Gastroesophageal sphincter (tissue), 3 donors: ENCODE measurements at regions not wholly inside any gene's neighbourhood (a gene's known extent, or its start where the extent isn't known, plus 50 kb on each side); places are given as distances from the start of the nearest gene placed in this dataset.

Experiments
- EP300 ChIP-seq: sonication (generic); formaldehyde crosslinking; IDR thresholded peaks from one replicate; pipeline ENCODE4 v1.6.1; 2017; ENCODE audit warnings: antibody characterized with exemption, mild to moderate bottlenecking
- POLR2A ChIP-seq, 2 donors: fragments of 450-650 bp; IDR thresholded peaks; one replicate each; pipeline ENCODE4 v1.6.1; 2017; ENCODE audit warnings: antibody characterized with exemption in 2 of 2, mild to moderate bottlenecking in 2 of 2, moderate library complexity in 1 of 2
- TF ChIP-seq, protein P1 (sequence below), 4 experiments: fragments of 200-600 bp in 2 of 4; fragments of 450-650 bp in 2 of 4; sonication (generic) in 1 of 4; IDR thresholded peaks; one replicate each; pipeline ENCODE4 v1.5.1; 2017 to 2019; ENCODE audit warnings: antibody characterized with exemption in 4 of 4, mild to moderate bottlenecking in 2 of 4, moderate library complexity in 2 of 4

DNA sequence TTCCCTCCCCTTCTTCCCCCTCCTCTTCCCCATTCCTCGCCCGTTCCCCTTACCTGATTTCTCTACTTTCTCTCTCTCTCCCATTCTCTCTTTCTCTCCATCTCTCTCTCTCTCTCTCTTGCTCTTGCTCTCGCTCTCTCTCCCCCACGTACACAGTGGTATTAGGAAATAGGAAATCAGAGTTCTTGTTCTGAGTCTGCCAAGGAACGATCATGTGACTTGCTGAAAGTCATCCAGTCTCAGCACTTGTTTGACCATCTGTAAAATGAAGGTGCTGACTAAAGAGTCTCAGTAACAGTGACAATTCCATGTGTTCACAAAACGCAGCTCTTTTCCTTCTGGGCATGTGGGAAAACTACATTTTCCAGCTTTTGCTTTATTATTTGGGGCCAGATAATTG, 445.0 kb upstream of the TGFBR2 start:
- TF ChIP-seq, protein P1, sequence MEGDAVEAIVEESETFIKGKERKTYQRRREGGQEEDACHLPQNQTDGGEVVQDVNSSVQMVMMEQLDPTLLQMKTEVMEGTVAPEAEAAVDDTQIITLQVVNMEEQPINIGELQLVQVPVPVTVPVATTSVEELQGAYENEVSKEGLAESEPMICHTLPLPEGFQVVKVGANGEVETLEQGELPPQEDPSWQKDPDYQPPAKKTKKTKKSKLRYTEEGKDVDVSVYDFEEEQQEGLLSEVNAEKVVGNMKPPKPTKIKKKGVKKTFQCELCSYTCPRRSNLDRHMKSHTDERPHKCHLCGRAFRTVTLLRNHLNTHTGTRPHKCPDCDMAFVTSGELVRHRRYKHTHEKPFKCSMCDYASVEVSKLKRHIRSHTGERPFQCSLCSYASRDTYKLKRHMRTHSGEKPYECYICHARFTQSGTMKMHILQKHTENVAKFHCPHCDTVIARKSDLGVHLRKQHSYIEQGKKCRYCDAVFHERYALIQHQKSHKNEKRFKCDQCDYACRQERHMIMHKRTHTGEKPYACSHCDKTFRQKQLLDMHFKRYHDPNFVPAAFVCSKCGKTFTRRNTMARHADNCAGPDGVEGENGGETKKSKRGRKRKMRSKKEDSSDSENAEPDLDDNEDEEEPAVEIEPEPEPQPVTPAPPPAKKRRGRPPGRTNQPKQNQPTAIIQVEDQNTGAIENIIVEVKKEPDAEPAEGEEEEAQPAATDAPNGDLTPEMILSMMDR (IDR thresholded peaks at IDR 0.05): no peak
- no peak for TF ChIP-seq EP300
- TF ChIP-seq POLR2A (IDR thresholded peaks at IDR 0.05): no peak
